GM10248 (cell line): ENCODE measurements at regions not wholly inside any gene's neighbourhood (a gene's known extent, or its start where the extent isn't known, plus 50 kb on each side); places are given as distances from the start of the nearest gene placed in this dataset.
"Not testable (repeated sequence)": the region's sequence is repeated elsewhere in the genome, so short reads cannot be mapped to it uniquely, and the experiment has no call there.

Experiments
- CTCF ChIA-PET: fragments of 300-600 bp; sonication (Branson Sonifier 250); formaldehyde crosslinking; extraction: SDS; loops from one replicate; lab custom pipeline; 2021; ENCODE audit warnings: antibody characterized with exemption; lab: Yijun Ruan, JAX
- POLR2A ChIA-PET: fragments of 350-650 bp; sonication (Branson Sonifier 250); formaldehyde crosslinking; extraction: SDS; loops from one replicate; lab custom pipeline; 2020; ENCODE audit warnings: antibody characterized with exemption; lab: Yijun Ruan, JAX
- DNase-seq: peaks from one replicate; pipeline ENCODE4 v3.0.0; 2012; ENCODE audit errors: extremely low spot score
- TF ChIP-seq, protein P1 (sequence below): IDR thresholded peaks from 2 replicates; pipeline ENCODE4 v1.5.1; 2012; ENCODE audit warnings: mild to moderate bottlenecking, low read depth; ENCODE audit errors: extremely low read depth, missing control alignments, control extremely low read depth

DNA sequence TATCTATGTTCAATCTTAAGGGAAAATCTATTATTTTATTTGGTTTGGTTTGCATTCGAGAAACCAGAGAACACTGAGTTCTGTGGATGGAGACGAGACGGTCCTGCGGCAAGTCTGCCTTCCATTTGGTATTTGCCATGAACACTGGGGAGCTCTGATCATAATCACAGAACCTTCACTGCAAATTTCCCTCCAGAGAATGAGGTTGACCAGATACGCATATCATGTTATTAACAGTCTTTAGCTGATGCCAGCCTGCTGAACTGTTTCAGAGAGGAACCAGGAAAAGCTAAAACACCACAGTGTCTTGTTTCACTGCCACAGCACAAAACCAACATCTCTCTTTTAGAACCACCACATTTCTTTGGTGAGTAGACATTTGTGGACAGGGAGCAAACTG lies 269.4 kb upstream of the AGAP1 start:
- CTCF ChIA-PET, result interaction anchor here (0.8 kb wide), 1 partner anchor 30 kb away, joined by 3 read pairs; no protein-coding TSS in a partner anchor
- TF ChIP-seq, protein P1, sequence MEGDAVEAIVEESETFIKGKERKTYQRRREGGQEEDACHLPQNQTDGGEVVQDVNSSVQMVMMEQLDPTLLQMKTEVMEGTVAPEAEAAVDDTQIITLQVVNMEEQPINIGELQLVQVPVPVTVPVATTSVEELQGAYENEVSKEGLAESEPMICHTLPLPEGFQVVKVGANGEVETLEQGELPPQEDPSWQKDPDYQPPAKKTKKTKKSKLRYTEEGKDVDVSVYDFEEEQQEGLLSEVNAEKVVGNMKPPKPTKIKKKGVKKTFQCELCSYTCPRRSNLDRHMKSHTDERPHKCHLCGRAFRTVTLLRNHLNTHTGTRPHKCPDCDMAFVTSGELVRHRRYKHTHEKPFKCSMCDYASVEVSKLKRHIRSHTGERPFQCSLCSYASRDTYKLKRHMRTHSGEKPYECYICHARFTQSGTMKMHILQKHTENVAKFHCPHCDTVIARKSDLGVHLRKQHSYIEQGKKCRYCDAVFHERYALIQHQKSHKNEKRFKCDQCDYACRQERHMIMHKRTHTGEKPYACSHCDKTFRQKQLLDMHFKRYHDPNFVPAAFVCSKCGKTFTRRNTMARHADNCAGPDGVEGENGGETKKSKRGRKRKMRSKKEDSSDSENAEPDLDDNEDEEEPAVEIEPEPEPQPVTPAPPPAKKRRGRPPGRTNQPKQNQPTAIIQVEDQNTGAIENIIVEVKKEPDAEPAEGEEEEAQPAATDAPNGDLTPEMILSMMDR, result no peak

DNA sequence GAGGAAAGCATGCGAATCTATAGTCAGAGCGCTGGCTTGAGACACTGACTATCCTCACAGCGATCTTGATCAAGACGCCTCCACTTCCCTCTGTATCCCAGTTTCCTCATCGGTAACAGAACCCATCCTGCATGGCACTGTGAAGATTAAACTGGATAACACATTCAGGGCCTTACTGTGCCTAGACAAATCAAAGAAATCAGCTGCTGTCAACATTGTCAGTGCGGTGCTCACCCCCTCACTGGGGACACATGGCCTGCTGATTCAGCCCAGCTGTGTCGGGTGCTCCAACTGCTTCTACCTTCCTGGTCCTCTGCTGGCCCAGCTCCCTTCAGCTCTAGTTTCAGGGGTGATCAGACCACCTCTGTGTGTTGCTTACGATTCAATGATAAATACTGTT lies 268.6 kb upstream of the AGAP1 start:
- ChIA-PET POLR2A (no interaction called here), CTCF (interaction anchor here (0.8 kb wide), 1 partner anchor 30 kb away, joined by 3 read pairs; no protein-coding TSS in a partner anchor)
- no peak for DNase-seq
- TF ChIP-seq, protein P1, result no peak

More for the DNA sequence above, 269.4 kb upstream of the AGAP1 start:
- no peak for DNase-seq
- POLR2A ChIA-PET, result no interaction called here

DNA sequence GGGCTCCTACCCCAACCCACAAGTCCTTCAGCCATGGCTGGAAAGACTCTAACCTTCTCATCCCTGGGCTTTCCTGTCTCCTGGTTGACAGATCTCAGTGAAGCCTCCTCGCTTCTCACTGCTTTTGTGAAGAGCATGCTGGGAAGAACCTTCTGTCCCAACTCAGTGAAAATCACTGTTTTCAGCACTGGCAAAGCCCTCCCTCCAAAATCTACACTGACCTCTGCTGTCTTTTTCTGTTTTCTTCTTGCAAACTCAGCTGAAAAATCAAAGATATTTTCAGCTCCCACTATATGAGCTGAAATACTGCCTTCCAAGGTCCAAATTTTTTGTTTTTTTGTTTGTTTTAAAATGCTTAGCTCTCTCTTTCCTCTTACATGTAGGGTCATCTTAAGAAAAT lies 266.3 kb upstream of the AGAP1 start:
- ChIA-PET CTCF (interaction anchor here (0.7 to 1.6 kb wide), 3 partner anchors 10 to 18 kb away, joined by 3 to 5 read pairs (median 4); no protein-coding TSS in a partner anchor), POLR2A (no interaction called here)
- no peak for DNase-seq
- TF ChIP-seq, protein P1, result no peak

DNA sequence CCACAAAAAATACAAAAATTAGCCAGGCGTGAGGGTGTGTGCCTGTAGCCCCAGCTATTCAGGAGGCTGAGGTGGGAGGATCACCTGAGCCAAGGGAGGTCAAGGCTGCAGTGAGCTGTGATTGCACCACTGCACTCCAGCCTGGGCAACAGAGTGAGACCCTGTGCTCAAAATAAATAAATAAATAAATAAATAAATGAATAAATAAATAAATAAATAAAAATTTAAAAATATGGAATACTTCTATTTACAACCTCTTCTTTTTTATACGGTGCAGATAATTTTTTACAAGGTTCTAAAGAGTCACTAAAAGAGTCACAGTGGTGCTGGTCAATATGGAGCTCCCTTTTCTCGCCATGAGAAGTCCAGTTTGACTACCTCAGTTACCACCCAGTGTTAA lies 265.4 kb upstream of the AGAP1 start:
- DNase-seq, POLR2A ChIA-PET: not testable (repeated sequence)
- CTCF ChIA-PET, result interaction anchor here (1.3 kb wide), 1 partner anchor 13 kb away, joined by 4 read pairs; no protein-coding TSS in a partner anchor

DNA sequence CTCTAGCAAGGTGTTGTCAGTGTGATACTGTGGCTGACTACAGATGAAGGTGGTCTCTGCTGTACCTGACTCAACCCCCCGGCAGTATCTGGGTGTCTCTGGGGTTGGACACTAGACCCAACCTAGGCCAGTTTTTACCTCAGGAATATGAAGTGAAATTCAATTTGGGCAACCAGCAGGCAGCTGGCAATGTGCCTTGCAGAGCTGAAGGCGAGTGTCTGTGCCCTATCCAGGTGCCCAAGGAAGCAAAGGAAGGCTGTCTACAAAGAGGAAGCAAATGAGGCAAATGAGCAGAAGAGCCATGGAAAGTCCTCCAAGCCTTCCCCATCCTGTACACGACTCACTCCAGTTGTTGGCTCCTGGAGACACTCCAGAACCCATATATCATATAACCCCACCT lies 264.6 kb upstream of the AGAP1 start:
- CTCF ChIA-PET, result interaction anchor here (1.3 kb wide), 1 partner anchor 14 kb away, joined by 4 read pairs; no protein-coding TSS in a partner anchor
- DNase-seq, result no peak
- POLR2A ChIA-PET, result no interaction called here
- TF ChIP-seq, protein P1, result no peak

DNA sequence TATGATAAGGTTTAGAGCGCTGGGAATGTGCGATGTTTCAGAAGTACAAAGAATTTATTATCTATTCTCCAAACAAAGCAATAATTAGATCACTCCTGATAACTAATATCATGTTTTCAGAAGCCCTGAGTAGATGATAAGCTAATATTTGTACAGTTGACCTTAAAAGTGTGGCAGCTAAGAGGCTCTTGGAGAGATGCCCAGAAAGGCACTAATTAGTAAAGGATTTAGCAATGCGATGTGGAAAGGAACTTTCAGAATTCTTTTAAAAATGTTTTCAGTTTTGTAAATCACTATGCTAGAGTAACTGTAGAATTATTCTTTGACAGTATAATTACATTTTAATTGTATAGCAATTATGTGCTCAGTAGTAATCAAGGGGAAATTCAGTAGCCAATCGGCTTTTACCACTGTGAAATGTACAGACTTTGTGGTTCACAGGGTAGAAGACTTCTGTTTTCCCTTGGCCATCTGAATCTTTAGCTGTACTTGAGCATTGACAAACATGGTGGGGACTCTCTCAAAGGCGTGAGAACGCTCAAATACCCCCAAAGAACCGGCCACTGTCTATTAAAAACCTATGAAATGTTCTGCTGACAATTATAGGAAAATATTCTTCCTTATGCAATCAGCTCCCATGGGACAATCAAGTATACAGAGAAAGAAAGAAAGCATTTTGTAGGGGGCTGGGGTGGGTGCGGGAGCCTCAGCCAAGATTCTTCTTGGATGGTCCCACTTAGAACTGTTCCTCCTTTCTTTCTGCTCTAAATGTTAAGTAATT lies 262.8 kb upstream of the AGAP1 start:
- TF ChIP-seq, protein P1, result no peak
- ChIA-PET POLR2A (no interaction called here), CTCF (interaction anchor here (1.0 kb wide), 1 partner anchor 17 kb away, joined by 3 read pairs; no protein-coding TSS in a partner anchor)
- DNase-seq, result no peak
